Fibroblast of lung (primary cell): ENCODE measurements at regions not wholly inside any gene's neighbourhood (a gene's known extent, or its start where the extent isn't known, plus 50 kb on each side); places are given as distances from the start of the nearest gene placed in this dataset.
A peak's percentile ranks its signal among the peaks of the same experiment; 100 is the strongest.

Experiments used
- DNase-seq, 2 donors: peaks; one replicate each; pipeline versions ENCODE4 v3.0.0 to v3.0.0-alpha.2; 2010; ENCODE audit warnings: low read depth in 2 of 2
- H2AFZ ChIP-seq: 2 replicates; pipeline ENCODE4 v1.5.1; 2012; ENCODE audit warnings: low read length, control low read depth, inconsistent platforms
- H3K27ac ChIP-seq: 2 replicates; pipeline ENCODE4 v1.5.1; 2011; ENCODE audit warnings: low read length, control low read depth; ENCODE audit not compliant: insufficient read depth
- H3K27me3 ChIP-seq: 2 replicates; pipeline ENCODE4 v1.5.1; 2011; ENCODE audit warnings: mild to moderate bottlenecking, low read length; ENCODE audit not compliant: control insufficient read depth, insufficient read depth
- H3K36me3 ChIP-seq: 2 replicates; pipeline ENCODE4 v1.5.1; 2011; ENCODE audit warnings: low read length; ENCODE audit not compliant: control insufficient read depth, insufficient read depth
- H3K4me1 ChIP-seq: 2 replicates; pipeline ENCODE4 v1.5.1; 2011; ENCODE audit warnings: low read length; ENCODE audit not compliant: control insufficient read depth, insufficient read depth; ENCODE audit errors: extremely low read depth
- H3K4me2 ChIP-seq: 2 replicates; pipeline ENCODE4 v1.5.1; 2011; ENCODE audit warnings: low read length, control low read depth; ENCODE audit not compliant: insufficient read depth; ENCODE audit errors: extremely low read depth
- H3K4me3 ChIP-seq, 4 experiments: fragments of 200-600 bp in 1 of 4; sonication (generic) in 1 of 4; replicated peaks in 1 of 4; 2 replicates each; pipeline ENCODE4 v1.5.1; 2011 to 2016; ENCODE audit warnings: low read length in 4 of 4, low read depth in 3 of 4, mild to moderate bottlenecking in 3 of 4, control low read depth in 2 of 4, inconsistent platforms in 1 of 4, mixed read lengths in 1 of 4; ENCODE audit not compliant: insufficient read depth in 1 of 4; ENCODE audit errors: control extremely low read depth in 1 of 4
- H3K79me2 ChIP-seq: 2 replicates; pipeline ENCODE4 v1.5.1; 2012; ENCODE audit warnings: mild to moderate bottlenecking, low read length, inconsistent platforms; ENCODE audit not compliant: control insufficient read depth, insufficient read depth
- H3K9ac ChIP-seq: 2 replicates; pipeline ENCODE4 v1.5.1; 2011; ENCODE audit warnings: mild to moderate bottlenecking, low read length, control low read depth; ENCODE audit not compliant: insufficient read depth
- H3K9me3 ChIP-seq: 2 replicates; pipeline ENCODE4 v1.5.1; 2012; ENCODE audit warnings: low read depth, low read length; ENCODE audit not compliant: control insufficient read depth, insufficient read depth
- H4K20me1 ChIP-seq: 2 replicates; pipeline ENCODE4 v1.5.1; 2011; ENCODE audit warnings: low read length; ENCODE audit not compliant: control insufficient read depth, insufficient read depth; ENCODE audit errors: extremely low read depth
- EZH2 ChIP-seq: IDR thresholded peaks from 2 replicates; pipeline ENCODE4 v1.5.1; 2012; ENCODE audit warnings: low read length, control low read depth, mild to moderate bottlenecking; ENCODE audit errors: missing control alignments
- TF ChIP-seq, protein P1 (sequence below), 2 donors: IDR thresholded peaks in 1 of 2; conservative IDR thresholded peaks in 1 of 2; 1 replicate in 1 of 2; 2 replicates in 1 of 2; pipeline ENCODE4 v1.5.1; 2011 to 2012; ENCODE audit warnings: low read length in 2 of 2, control low read depth in 1 of 2, inconsistent platforms in 1 of 2, low read depth in 1 of 2, mild to moderate bottlenecking in 1 of 2

DNA sequence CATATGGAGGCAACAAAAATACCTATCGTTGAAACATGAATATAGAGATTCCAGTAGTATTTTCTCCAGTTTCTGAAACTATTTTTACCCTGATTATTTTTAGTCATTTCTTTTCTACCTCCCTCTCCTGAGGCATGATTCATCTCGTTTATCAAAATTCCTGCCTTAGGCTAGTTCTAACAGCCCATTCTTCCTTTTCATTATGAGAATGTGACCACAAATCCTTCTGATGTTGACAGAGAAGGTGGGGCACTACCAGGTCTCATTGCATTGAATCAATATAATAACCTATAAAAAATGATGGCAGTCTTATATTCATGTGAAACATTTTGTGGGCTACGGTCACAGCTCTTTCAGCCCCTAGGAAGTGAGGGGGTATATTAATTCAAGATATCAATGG is 406.5 kb upstream of the UBE2E3 start:
- H3K27me3 ChIP-seq = no peaks in the 10 kb centered on the region
- no peak overlapping the region for H3K9ac ChIP-seq
- H3K27ac ChIP-seq = no peak overlapping the region
- H4K20me1 ChIP-seq = no peaks in the 10 kb centered on the region
- no peaks in the 10 kb centered on the region for H3K79me2 ChIP-seq
- no peaks in the 10 kb centered on the region for H3K36me3 ChIP-seq
- H2AFZ ChIP-seq = no peak overlapping the region
- H3K4me3 ChIP-seq = no peak overlapping the region
- TF ChIP-seq, protein P1, sequence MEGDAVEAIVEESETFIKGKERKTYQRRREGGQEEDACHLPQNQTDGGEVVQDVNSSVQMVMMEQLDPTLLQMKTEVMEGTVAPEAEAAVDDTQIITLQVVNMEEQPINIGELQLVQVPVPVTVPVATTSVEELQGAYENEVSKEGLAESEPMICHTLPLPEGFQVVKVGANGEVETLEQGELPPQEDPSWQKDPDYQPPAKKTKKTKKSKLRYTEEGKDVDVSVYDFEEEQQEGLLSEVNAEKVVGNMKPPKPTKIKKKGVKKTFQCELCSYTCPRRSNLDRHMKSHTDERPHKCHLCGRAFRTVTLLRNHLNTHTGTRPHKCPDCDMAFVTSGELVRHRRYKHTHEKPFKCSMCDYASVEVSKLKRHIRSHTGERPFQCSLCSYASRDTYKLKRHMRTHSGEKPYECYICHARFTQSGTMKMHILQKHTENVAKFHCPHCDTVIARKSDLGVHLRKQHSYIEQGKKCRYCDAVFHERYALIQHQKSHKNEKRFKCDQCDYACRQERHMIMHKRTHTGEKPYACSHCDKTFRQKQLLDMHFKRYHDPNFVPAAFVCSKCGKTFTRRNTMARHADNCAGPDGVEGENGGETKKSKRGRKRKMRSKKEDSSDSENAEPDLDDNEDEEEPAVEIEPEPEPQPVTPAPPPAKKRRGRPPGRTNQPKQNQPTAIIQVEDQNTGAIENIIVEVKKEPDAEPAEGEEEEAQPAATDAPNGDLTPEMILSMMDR (conservative IDR thresholded peaks at IDR 0.05 in 1 of 2, IDR thresholded peaks at IDR 0.05 in 1 of 2; ENCODE audit: low read depth in 1 of 2, low read length in 2 of 2) = no peak
- no peak for TF ChIP-seq EZH2
- no peak overlapping the region for H3K4me2 ChIP-seq
- H3K9me3 ChIP-seq = no peaks in the 10 kb centered on the region
- peaks cover 2% of the 10 kb centered on the region for H3K4me1 ChIP-seq
- peak in 1 of 2 donors; percentile 68 for DNase-seq

DNA sequence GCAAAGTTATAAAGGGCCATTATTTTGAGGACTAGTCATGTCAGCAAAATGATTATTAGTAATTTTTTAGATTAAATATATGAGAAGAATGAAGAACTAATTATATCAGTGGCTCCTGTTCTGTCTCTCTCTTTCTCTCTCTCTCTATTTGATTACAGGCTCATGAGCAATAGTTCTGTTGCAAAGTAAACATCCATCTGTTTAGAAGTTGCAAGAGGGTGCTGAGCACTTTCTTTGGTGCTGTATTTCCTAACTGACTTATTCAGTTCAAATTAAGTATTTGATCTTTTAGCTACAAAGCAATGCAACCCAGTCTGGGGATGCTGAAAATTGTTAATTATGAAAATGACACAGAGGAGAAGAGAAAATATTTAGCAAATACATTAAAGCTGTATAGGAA is 408.1 kb upstream of the UBE2E3 start:
- Histone ChIP-seq H3K4me1 (peaks cover 2% of the 10 kb centered on the region), H3K4me3 (no peak overlapping the region), H3K9ac (no peak overlapping the region), H3K79me2 (no peaks in the 10 kb centered on the region), H4K20me1 (no peaks in the 10 kb centered on the region), H3K4me2 (no peak overlapping the region), H3K27me3 (no peaks in the 10 kb centered on the region), H3K9me3 (no peaks in the 10 kb centered on the region), H2AFZ (no peak overlapping the region), H3K36me3 (no peaks in the 10 kb centered on the region), H3K27ac (no peak overlapping the region)
- peak in 1 of 2 donors; percentile 36 for DNase-seq
- TF ChIP-seq, protein P1 (conservative IDR thresholded peaks at IDR 0.05 in 1 of 2, IDR thresholded peaks at IDR 0.05 in 1 of 2; ENCODE audit: low read depth in 1 of 2, low read length in 2 of 2) = no peak
- no peak for TF ChIP-seq EZH2

DNA sequence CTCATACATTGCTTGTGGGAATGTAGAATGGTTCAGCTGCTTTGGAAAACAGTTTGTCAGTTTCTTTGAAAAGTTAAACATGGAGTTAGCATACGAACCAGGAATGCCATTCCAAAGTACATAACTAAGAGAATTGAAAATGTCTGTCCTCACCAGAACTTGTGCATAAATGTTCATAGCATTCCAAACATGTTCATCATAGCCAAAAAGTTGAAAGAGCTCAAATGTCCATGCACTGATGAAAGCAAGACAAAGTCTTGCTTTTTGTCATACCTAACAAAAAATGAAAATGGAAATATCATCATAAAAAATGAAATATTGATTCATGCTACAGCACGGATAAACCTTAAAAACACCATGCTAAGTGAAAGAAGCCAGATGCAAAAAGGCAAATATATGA is 408.8 kb upstream of the UBE2E3 start:
- H3K79me2 ChIP-seq = no peaks in the 10 kb centered on the region
- H3K4me3 ChIP-seq = no peak overlapping the region
- DNase-seq = peak; percentile 57 to 79
- no peaks in the 10 kb centered on the region for H3K36me3 ChIP-seq
- peak overlapping the region; percentile 61 for H2AFZ ChIP-seq
- no peaks in the 10 kb centered on the region for H4K20me1 ChIP-seq
- no peak overlapping the region for H3K9ac ChIP-seq
- peaks cover 2% of the 10 kb centered on the region for H3K4me1 ChIP-seq
- H3K4me2 ChIP-seq = peak overlapping the region; percentile 32
- TF ChIP-seq EZH2 = no peak
- H3K27me3 ChIP-seq = no peaks in the 10 kb centered on the region
- no peaks in the 10 kb centered on the region for H3K9me3 ChIP-seq
- H3K27ac ChIP-seq = peak overlapping the region; percentile 39
